Hepatocyte (in vitro differentiated cells): ENCODE measurements at regions not wholly inside any gene's neighbourhood (a gene's known extent, or its start where the extent isn't known, plus 50 kb on each side); places are given as distances from the start of the nearest gene placed in this dataset.

Source experiments
- DNase-seq: peaks from one replicate; pipeline ENCODE4 v3.0.0-alpha.2; 2016; ENCODE audit warnings: low spot score
- H2AFZ ChIP-seq: fragments of 200-600 bp; sonication (generic); 2 replicates; pipeline ENCODE4 v1.6.0; 2016; ENCODE audit warnings: antibody characterized with exemption, mild to moderate bottlenecking
- H3K27ac ChIP-seq: fragments of 200-600 bp; sonication (generic); 2 replicates; pipeline ENCODE4 v1.5.1; 2016; ENCODE audit warnings: mild to moderate bottlenecking
- H3K27me3 ChIP-seq: fragments of 200-600 bp; sonication (generic); 2 replicates; pipeline ENCODE4 v1.6.1; 2016
- H3K36me3 ChIP-seq: fragments of 200-600 bp; sonication (generic); replicated peaks from 2 replicates; pipeline ENCODE4 v1.5.1; 2016; ENCODE audit warnings: low read depth; ENCODE audit not compliant: insufficient read depth
- H3K4me1 ChIP-seq: fragments of 200-600 bp; sonication (generic); 2 replicates; pipeline ENCODE4 v1.5.1; 2016; ENCODE audit warnings: mild to moderate bottlenecking, moderate library complexity; ENCODE audit not compliant: insufficient read depth
- H3K4me2 ChIP-seq: fragments of 200-600 bp; sonication (generic); 2 replicates; pipeline ENCODE4 v1.6.0; 2016
- H3K4me3 ChIP-seq: fragments of 200-600 bp; sonication (generic); 2 replicates; pipeline ENCODE4 v1.5.1; 2016; ENCODE audit warnings: mild to moderate bottlenecking
- H3K79me2 ChIP-seq: fragments of 200-600 bp; sonication (generic); 2 replicates; pipeline ENCODE4 v1.6.0; 2017; ENCODE audit warnings: mild to moderate bottlenecking
- H3K9me2 ChIP-seq: fragments of 200-600 bp; sonication (generic); replicated peaks from 2 replicates; pipeline ENCODE4 v1.6.0; 2017; ENCODE audit warnings: mild to moderate bottlenecking; ENCODE audit not compliant: insufficient read depth
- H3K9me3 ChIP-seq: fragments of 200-600 bp; sonication (generic); 2 replicates; pipeline ENCODE4 v1.5.1; 2016; ENCODE audit warnings: low read depth, mild to moderate bottlenecking
- H4K20me1 ChIP-seq: fragments of 200-600 bp; sonication (generic); 2 replicates; pipeline ENCODE4 v1.6.0; 2016; ENCODE audit warnings: mild to moderate bottlenecking; ENCODE audit not compliant: insufficient read depth, poor library complexity, severe bottlenecking
- EZH2 ChIP-seq: fragments of 200-600 bp; sonication (generic); IDR thresholded peaks from 2 replicates; pipeline ENCODE4 v1.6.1; 2016; ENCODE audit warnings: antibody characterized with exemption, mild to moderate bottlenecking, borderline replicate concordance
- EZH2phosphoT487 ChIP-seq: fragments of 200-600 bp; sonication (generic); IDR thresholded peaks from one replicate; pipeline ENCODE4 v1.6.1; 2018; ENCODE audit warnings: antibody characterized with exemption, mild to moderate bottlenecking, low read depth, moderate library complexity; ENCODE audit not compliant: unreplicated experiment, severe bottlenecking
- WGBS: methylation state at CpG from one replicate; pipeline ENCODE4 v1.1.6; 2016; ENCODE audit warnings: low lambda C conversion rate; ENCODE audit errors: missing lambda C conversion rate; 5-methylcytosine and 5-hydroxymethylcytosine counted together
- TF ChIP-seq, protein P1 (sequence below): fragments of 200-600 bp; sonication (generic); IDR thresholded peaks from 2 replicates; pipeline ENCODE4 v1.5.1; 2016; ENCODE audit warnings: antibody characterized with exemption, mild to moderate bottlenecking; ENCODE audit not compliant: poor library complexity

DNA sequence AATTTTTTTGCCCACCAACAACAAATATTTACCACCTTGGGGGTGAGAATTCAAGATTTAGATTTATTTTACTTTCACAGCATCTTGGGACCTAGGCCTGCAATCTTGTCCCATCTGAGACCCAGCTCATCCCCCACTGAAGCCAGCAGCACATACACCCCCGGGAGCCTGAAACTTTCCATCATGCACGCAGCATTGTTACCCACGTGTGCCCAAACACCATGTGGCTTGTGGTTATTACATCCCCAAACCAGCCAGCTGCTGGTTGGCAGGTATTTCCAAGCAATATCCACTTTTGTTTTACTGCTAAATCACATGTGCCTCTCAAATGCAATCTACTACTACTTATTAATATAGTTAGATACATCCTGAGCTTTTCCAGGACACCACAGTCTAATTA is 149.3 kb upstream of the NT5E start:
- Histone ChIP-seq H3K27ac (no peak overlapping the region), H3K4me3 (no peak overlapping the region), H3K4me2 (no peak overlapping the region), H3K9me3 (no peaks in the 10 kb centered on the region), H4K20me1 (no peaks in the 10 kb centered on the region), H3K36me3 (no peaks in the 10 kb centered on the region), H2AFZ (no peak overlapping the region), H3K4me1 (no peaks in the 10 kb centered on the region), H3K9me2 (no peaks in the 10 kb centered on the region), H3K27me3 (no peaks in the 10 kb centered on the region), H3K79me2 (no peaks in the 10 kb centered on the region)
- no peak for DNase-seq
- TF ChIP-seq, protein P1, sequence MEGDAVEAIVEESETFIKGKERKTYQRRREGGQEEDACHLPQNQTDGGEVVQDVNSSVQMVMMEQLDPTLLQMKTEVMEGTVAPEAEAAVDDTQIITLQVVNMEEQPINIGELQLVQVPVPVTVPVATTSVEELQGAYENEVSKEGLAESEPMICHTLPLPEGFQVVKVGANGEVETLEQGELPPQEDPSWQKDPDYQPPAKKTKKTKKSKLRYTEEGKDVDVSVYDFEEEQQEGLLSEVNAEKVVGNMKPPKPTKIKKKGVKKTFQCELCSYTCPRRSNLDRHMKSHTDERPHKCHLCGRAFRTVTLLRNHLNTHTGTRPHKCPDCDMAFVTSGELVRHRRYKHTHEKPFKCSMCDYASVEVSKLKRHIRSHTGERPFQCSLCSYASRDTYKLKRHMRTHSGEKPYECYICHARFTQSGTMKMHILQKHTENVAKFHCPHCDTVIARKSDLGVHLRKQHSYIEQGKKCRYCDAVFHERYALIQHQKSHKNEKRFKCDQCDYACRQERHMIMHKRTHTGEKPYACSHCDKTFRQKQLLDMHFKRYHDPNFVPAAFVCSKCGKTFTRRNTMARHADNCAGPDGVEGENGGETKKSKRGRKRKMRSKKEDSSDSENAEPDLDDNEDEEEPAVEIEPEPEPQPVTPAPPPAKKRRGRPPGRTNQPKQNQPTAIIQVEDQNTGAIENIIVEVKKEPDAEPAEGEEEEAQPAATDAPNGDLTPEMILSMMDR: no peak
- TF ChIP-seq EZH2phosphoT487: no peak
- no peak for TF ChIP-seq EZH2
- WGBS: 82% methylated on average over 3 of the region's 3 CpGs

DNA sequence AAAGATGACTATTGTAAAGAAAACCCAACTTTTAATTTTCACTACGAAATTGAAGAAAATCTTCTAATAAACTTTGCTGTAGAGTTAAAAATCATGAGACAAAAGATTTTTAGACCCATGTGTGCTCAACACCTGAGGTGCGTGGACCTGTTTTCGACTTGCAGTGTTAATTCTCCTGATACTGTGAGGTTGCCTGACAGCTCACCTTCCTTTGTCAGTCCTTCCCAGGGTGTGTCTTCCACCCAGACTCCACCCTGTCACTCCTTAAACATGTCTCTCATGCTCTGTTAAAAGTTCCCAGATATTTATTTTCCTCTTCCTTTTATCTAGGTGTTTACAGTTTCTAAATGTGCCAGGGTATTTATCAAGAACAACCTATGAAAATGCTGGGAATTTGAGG is 151.3 kb upstream of the NT5E start:
- Histone ChIP-seq H3K27me3 (no peaks in the 10 kb centered on the region), H3K4me3 (no peak overlapping the region), H3K4me1 (no peaks in the 10 kb centered on the region), H3K27ac (no peak overlapping the region), H3K36me3 (no peaks in the 10 kb centered on the region), H4K20me1 (no peaks in the 10 kb centered on the region), H3K79me2 (no peaks in the 10 kb centered on the region), H2AFZ (no peak overlapping the region), H3K9me3 (no peaks in the 10 kb centered on the region), H3K4me2 (no peak overlapping the region), H3K9me2 (no peaks in the 10 kb centered on the region)
- TF ChIP-seq EZH2 (no peak), EZH2phosphoT487 (no peak)
- TF ChIP-seq, protein P1: no peak
- DNase-seq: no peak
- 64% methylated on average over 3 of the region's 3 CpGs for WGBS

DNA sequence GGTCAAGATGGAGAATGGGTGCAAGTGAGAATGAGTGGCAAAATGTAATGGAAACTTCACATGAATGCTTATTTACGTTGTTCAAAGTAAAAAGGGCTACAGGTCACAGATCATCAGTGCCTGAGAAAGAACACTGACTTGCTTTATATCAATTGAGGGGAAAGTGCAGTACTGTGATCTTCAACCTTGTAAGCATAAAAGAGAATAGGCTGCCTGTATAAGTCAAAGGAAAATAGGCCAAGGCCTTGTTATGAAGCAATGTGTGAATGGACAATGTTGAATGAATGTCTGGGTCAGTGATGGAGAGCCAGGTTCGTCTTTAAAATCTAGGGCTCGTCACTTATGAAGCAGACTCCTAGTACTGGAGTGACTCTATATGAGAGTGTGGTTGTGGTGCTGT is 158.6 kb upstream of the NT5E start:
- Histone ChIP-seq H3K4me1 (no peaks in the 10 kb centered on the region), H3K4me3 (no peak overlapping the region), H2AFZ (no peak overlapping the region), H3K9me2 (no peaks in the 10 kb centered on the region), H3K79me2 (no peaks in the 10 kb centered on the region), H3K36me3 (no peaks in the 10 kb centered on the region), H3K27me3 (no peaks in the 10 kb centered on the region), H3K9me3 (no peaks in the 10 kb centered on the region), H4K20me1 (no peaks in the 10 kb centered on the region), H3K27ac (no peak overlapping the region), H3K4me2 (no peak overlapping the region)
- no peak for DNase-seq
- WGBS: 80% methylated on average over 3 of the region's 3 CpGs
- TF ChIP-seq EZH2phosphoT487 (no peak), EZH2 (no peak)
- TF ChIP-seq, protein P1: no peak

DNA sequence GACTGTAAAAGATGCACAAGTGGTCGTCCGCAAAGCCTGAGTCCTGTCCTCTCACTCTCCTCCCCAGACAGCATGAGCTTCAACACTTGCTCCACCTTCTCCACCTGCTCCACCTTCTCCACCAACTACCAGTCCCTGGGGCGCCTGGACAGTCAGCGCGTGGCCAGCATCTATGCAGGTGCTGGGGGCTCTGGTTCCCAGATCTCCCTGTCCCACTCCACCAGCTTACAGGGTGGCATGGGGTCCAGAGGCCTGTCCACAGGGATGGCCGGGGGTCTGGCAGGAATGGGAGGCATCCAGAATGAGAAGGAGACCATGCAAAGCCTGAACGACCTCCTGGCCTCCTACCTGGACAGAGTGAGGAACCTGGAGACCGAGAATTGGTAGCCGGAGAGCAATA is 162.2 kb upstream of the NT5E start:
- Histone ChIP-seq H4K20me1 (no peaks in the 10 kb centered on the region), H3K79me2 (no peaks in the 10 kb centered on the region), H3K9me3 (no peaks in the 10 kb centered on the region), H3K4me1 (no peaks in the 10 kb centered on the region), H3K4me3 (no peak overlapping the region), H2AFZ (no peak overlapping the region), H3K27ac (no peak overlapping the region), H3K27me3 (no peaks in the 10 kb centered on the region), H3K9me2 (no peaks in the 10 kb centered on the region), H3K36me3 (no peaks in the 10 kb centered on the region), H3K4me2 (no peak overlapping the region)
- 90% methylated on average over 9 of the region's 9 CpGs for WGBS
- TF ChIP-seq EZH2 (no peak), EZH2phosphoT487 (no peak)
- TF ChIP-seq, protein P1: no peak
- no peak for DNase-seq
